B cell (primary cell): ENCODE measurements at regions not wholly inside any gene's neighbourhood (a gene's known extent, or its start where the extent isn't known, plus 50 kb on each side); places are given as distances from the start of the nearest gene placed in this dataset.

Experiments
- ATAC-seq: fragments of 200-7000 bp; cut with Tn5 transposase; one replicate; pipeline ENCODE4 v1.10.0; 2021; ENCODE audit warnings: low read depth, mild to moderate bottlenecking, moderate number of reproducible peaks, moderate library complexity
- CTCF ChIA-PET: fragments of 350-600 bp; sonication (Branson Sonifier 250); formaldehyde crosslinking; loops from one replicate; lab custom pipeline; 2021; ENCODE audit warnings: antibody characterized with exemption, inconsistent platforms; lab: Charles Lee
- POLR2A ChIA-PET: fragments of 350-600 bp; sonication (Branson Sonifier 250); formaldehyde crosslinking; loops from one replicate; lab custom pipeline; 2021; ENCODE audit warnings: antibody characterized with exemption; lab: Charles Lee
- DNase-seq: peaks from one replicate; pipeline ENCODE4 v3.0.0; 2013
- H2AFZ ChIP-seq: 2 replicates; pipeline ENCODE4 v1.6.1; 2012; ENCODE audit warnings: mild to moderate bottlenecking, low read depth, low read length; ENCODE audit not compliant: insufficient read depth, poor library complexity, severe bottlenecking
- H3K27ac ChIP-seq, 2 donors: 1 replicate in 1 of 2; 2 replicates in 1 of 2; pipeline ENCODE4 v1.5.1; 2012 to 2013; ENCODE audit warnings: low read length in 2 of 2, mild to moderate bottlenecking in 2 of 2, moderate library complexity in 1 of 2
- H3K27me3 ChIP-seq, 4 experiments: fragments of 200-600 bp in 1 of 4; sonication (generic) in 1 of 4; replicated peaks in 1 of 4; 1 replicate in 2 of 4; 2 replicates in 2 of 4; pipeline versions ENCODE4 v1.6.1 to v1.7.0; 2013 to 2016; ENCODE audit warnings: low read length in 3 of 4, mild to moderate bottlenecking in 2 of 4, mixed read lengths in 1 of 4, moderate library complexity in 1 of 4; ENCODE audit not compliant: insufficient read depth in 4 of 4, control insufficient read depth in 3 of 4; ENCODE audit errors: control extremely low read depth in 1 of 4
- H3K36me3 ChIP-seq, 2 experiments: replicated peaks in 1 of 2; 1 replicate in 1 of 2; 2 replicates in 1 of 2; pipeline versions ENCODE4 v1.6.1 to v1.7.1; 2013; ENCODE audit warnings: low read length in 1 of 2; ENCODE audit not compliant: insufficient read depth in 2 of 2, control insufficient read depth in 1 of 2; ENCODE audit errors: control extremely low read depth in 1 of 2, extremely low read depth in 1 of 2
- H3K4me1 ChIP-seq, 2 donors: fragments of 200-600 bp in 1 of 2; sonication (generic) in 1 of 2; 1 replicate in 1 of 2; 2 replicates in 1 of 2; pipeline versions ENCODE4 v1.5.1 to v1.6.1; 2013 to 2017; ENCODE audit warnings: low read length in 2 of 2; ENCODE audit not compliant: control insufficient read depth in 2 of 2, insufficient read depth in 2 of 2
- H3K4me2 ChIP-seq: replicated peaks from 2 replicates; pipeline ENCODE3; 2012; ENCODE audit warnings: mild to moderate bottlenecking, low read depth, low read length; ENCODE audit not compliant: poor library complexity, severe bottlenecking
- H3K4me3 ChIP-seq, 5 experiments: fragments of 200-600 bp in 1 of 5; sonication (generic) in 1 of 5; 1 replicate in 3 of 5; 2 replicates in 2 of 5; pipeline versions ENCODE4 v1.5.1 to v1.7.0; 2011 to 2016; ENCODE audit warnings: low read length in 4 of 5, mild to moderate bottlenecking in 4 of 5, low read depth in 2 of 5, control low read depth in 1 of 5, moderate library complexity in 1 of 5; ENCODE audit not compliant: insufficient read depth in 1 of 5; ENCODE audit errors: control extremely low read depth in 1 of 5, extremely low read depth in 1 of 5
- H3K79me2 ChIP-seq: fragments of 200-600 bp; sonication (generic); one replicate; pipeline ENCODE4 v1.6.0; 2016; ENCODE audit warnings: low read length; ENCODE audit not compliant: control insufficient read depth, insufficient read depth
- H3K9ac ChIP-seq: fragments of 200-600 bp; sonication (generic); 2 replicates; pipeline ENCODE4 v1.6.1; 2017; ENCODE audit warnings: mild to moderate bottlenecking, low read length, moderate library complexity
- H3K9me3 ChIP-seq, 3 donors: one replicate each; pipeline versions ENCODE4 v1.6.1 to v1.7.1; 2013; ENCODE audit warnings: low read length in 2 of 3; ENCODE audit not compliant: control insufficient read depth in 2 of 3, insufficient read depth in 1 of 3; ENCODE audit errors: control extremely low read depth in 1 of 3
- H4K20me1 ChIP-seq: 2 replicates; pipeline ENCODE4 v1.6.0; 2012; ENCODE audit warnings: mild to moderate bottlenecking, low read length; ENCODE audit not compliant: insufficient read depth, control insufficient read depth, poor library complexity, severe bottlenecking
- H3K27ac Mint-ChIP-seq: one replicate; pipeline ENCODE4 v1.8.0; 2021; ENCODE audit warnings: mixed read lengths
- H3K27me3 Mint-ChIP-seq: one replicate; pipeline ENCODE4 v1.8.0; 2021; ENCODE audit warnings: mixed read lengths
- H3K4me1 Mint-ChIP-seq: one replicate; pipeline ENCODE4 v1.8.0; 2021; ENCODE audit warnings: mixed read lengths
- H3K4me3 Mint-ChIP-seq: one replicate; pipeline ENCODE4 v1.8.0; 2021; ENCODE audit warnings: mixed read lengths
- H3K9me3 Mint-ChIP-seq: one replicate; pipeline ENCODE4 v1.8.0; 2022; ENCODE audit warnings: mixed read lengths; ENCODE audit not compliant: insufficient read depth
- EZH2 ChIP-seq: IDR thresholded peaks from 2 replicates; pipeline ENCODE4 v1.6.1; 2012; ENCODE audit warnings: borderline replicate concordance, low read depth, mild to moderate bottlenecking, moderate library complexity, low read length; ENCODE audit not compliant: insufficient read depth, poor library complexity, severe bottlenecking
- WGBS: methylation state at CpG from one replicate; pipeline ENCODE4 v1.1.5; 2013; ENCODE audit warnings: missing lambda C conversion rate; ENCODE audit not compliant: insufficient coverage; 5-methylcytosine and 5-hydroxymethylcytosine counted together
- intact Hi-C: fragments of 100-400 bp; cut with micrococcal nuclease; formaldehyde crosslinking; loops from one replicate; pipeline ENCODE4 v1.10.0; 2022
- TF ChIP-seq, protein P1 (sequence below): fragments of 200-600 bp; IDR thresholded peaks from one replicate; pipeline ENCODE4 v1.8.0; 2022; ENCODE audit warnings: antibody characterized with exemption, mild to moderate bottlenecking

DNA sequence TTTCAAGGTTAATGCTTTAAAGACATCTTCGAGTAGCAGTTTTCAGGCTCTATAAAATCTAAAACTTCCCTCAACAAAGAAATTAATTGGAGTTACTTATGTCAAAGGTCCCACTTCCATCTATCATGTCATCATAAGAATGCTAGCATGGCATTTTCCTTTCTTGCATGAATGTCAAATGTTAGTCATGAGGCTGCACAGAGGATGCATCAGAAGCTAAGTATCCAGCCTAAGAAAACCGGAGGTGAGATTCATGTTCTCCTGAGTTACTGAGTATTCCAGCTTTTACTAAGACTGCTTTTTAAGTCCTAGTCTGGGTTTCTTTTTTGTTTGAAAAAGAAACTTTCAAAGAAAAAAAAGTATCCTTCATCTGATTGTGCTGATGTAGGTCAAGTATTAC is 130.6 kb upstream of the CDH19 start:
- H2AFZ ChIP-seq: no peak overlapping the region
- 100% methylated on average over 1 of the region's 2 CpGs for WGBS
- no peaks in the 10 kb centered on the region for H3K36me3 ChIP-seq
- POLR2A ChIA-PET: no interaction called here
- H3K4me3 ChIP-seq: no peak overlapping the region
- H3K27me3 Mint-ChIP-seq: no peaks in the 10 kb centered on the region
- H4K20me1 ChIP-seq: no peaks in the 10 kb centered on the region
- no peak overlapping the region for H3K9ac ChIP-seq
- no peaks in the 10 kb centered on the region for H3K27me3 ChIP-seq
- intact Hi-C loops: no loop called here
- no peaks in the 10 kb centered on the region for H3K4me1 Mint-ChIP-seq
- ATAC-seq: no peak
- H3K79me2 ChIP-seq: no peaks in the 10 kb centered on the region
- H3K9me3 ChIP-seq: peaks cover 0 to 13% (median 0%) of the 10 kb centered on the region in 3 donors
- H3K4me3 Mint-ChIP-seq: no peak overlapping the region
- DNase-seq: no peak
- TF ChIP-seq, protein P1, sequence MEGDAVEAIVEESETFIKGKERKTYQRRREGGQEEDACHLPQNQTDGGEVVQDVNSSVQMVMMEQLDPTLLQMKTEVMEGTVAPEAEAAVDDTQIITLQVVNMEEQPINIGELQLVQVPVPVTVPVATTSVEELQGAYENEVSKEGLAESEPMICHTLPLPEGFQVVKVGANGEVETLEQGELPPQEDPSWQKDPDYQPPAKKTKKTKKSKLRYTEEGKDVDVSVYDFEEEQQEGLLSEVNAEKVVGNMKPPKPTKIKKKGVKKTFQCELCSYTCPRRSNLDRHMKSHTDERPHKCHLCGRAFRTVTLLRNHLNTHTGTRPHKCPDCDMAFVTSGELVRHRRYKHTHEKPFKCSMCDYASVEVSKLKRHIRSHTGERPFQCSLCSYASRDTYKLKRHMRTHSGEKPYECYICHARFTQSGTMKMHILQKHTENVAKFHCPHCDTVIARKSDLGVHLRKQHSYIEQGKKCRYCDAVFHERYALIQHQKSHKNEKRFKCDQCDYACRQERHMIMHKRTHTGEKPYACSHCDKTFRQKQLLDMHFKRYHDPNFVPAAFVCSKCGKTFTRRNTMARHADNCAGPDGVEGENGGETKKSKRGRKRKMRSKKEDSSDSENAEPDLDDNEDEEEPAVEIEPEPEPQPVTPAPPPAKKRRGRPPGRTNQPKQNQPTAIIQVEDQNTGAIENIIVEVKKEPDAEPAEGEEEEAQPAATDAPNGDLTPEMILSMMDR: no peak
- TF ChIP-seq EZH2: no peak
- no peak overlapping the region for H3K27ac ChIP-seq
- H3K27ac Mint-ChIP-seq: no peak overlapping the region
- CTCF ChIA-PET: interaction anchor here (0.7 kb wide), 1 partner anchor 1611 kb away, joined by 3 read pairs; no protein-coding TSS in a partner anchor
- H3K4me1 ChIP-seq: no peaks in the 10 kb centered on the region
- no peak overlapping the region for H3K4me2 ChIP-seq
- peaks cover 2% of the 10 kb centered on the region for H3K9me3 Mint-ChIP-seq

DNA sequence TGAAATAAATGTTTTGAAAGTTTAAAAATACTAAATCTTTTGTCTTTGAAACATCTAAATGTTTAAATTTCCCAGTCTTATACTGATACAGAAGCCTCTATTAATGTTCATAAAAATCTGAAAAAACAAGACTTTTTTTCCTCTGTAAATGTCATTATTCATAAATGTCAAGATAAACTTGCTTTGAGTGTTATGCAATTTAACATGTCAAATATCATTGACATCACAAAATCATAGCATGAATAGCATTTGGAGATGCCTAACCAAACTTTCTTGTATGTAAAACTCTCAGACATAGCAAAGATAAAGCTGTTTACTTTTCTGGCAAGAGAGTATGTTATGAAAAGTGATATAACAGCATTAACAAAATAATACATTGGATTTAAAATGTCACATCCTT is 128.0 kb upstream of the CDH19 start:
- Histone ChIP-seq H3K4me1 (no peaks in the 10 kb centered on the region), H3K9me3 (peaks cover 0 to 6% (median 0%) of the 10 kb centered on the region in 3 donors), H2AFZ (no peak overlapping the region), H3K27ac (no peak overlapping the region), H3K79me2 (no peaks in the 10 kb centered on the region), H3K4me3 (no peak overlapping the region), H3K27me3 (no peaks in the 10 kb centered on the region), H3K9ac (no peak overlapping the region), H3K4me2 (no peak overlapping the region), H3K36me3 (no peaks in the 10 kb centered on the region), H4K20me1 (no peaks in the 10 kb centered on the region)
- peaks cover 2% of the 10 kb centered on the region for H3K9me3 Mint-ChIP-seq
- no peaks in the 10 kb centered on the region for H3K4me1 Mint-ChIP-seq
- H3K27ac Mint-ChIP-seq: no peak overlapping the region
- no peak overlapping the region for H3K4me3 Mint-ChIP-seq
- POLR2A ChIA-PET: no interaction called here
- H3K27me3 Mint-ChIP-seq: no peaks in the 10 kb centered on the region
- DNase-seq (no peak), ATAC-seq (no peak)
- CTCF ChIA-PET: no interaction called here
- intact Hi-C loops: no loop called here
- no peak for TF ChIP-seq EZH2
- TF ChIP-seq, protein P1: no peak
